ENCODE measurements at regions not wholly inside any gene's neighbourhood (a gene's known extent, or its start where the extent isn't known, plus 50 kb on each side); places are given as distances from the start of the nearest gene placed in this dataset.
A peak's percentile ranks its signal among the peaks of the same experiment; 100 is the strongest.

GRCh38 chr5:34480810-34481528, 175.2 kb upstream of the RAI14 start:
- no peaks in the 10 kb centered on the region for H3K36me3 ChIP-seq (replicated peaks)
- H3K4me1 ChIP-seq, result peaks cover 8% of the 10 kb centered on the region
- H3K27me3 ChIP-seq (ENCODE audit: low read depth), result peaks cover 2% of the 10 kb centered on the region; the same call in 1 of the 2 replicates
- no peak overlapping the region for H3K4me3 ChIP-seq
- DNase-seq (ENCODE audit: low spot score in 2 of 2), result no peak
- no peaks in the 10 kb centered on the region for H3K9me3 ChIP-seq
- in situ Hi-C loops (cut with MboI; ENCODE audit: low sequenced_read_pairs), result loop anchor here (25.0 kb wide), 1 partner anchor 531 kb away; no protein-coding TSS in a partner anchor

DNA sequence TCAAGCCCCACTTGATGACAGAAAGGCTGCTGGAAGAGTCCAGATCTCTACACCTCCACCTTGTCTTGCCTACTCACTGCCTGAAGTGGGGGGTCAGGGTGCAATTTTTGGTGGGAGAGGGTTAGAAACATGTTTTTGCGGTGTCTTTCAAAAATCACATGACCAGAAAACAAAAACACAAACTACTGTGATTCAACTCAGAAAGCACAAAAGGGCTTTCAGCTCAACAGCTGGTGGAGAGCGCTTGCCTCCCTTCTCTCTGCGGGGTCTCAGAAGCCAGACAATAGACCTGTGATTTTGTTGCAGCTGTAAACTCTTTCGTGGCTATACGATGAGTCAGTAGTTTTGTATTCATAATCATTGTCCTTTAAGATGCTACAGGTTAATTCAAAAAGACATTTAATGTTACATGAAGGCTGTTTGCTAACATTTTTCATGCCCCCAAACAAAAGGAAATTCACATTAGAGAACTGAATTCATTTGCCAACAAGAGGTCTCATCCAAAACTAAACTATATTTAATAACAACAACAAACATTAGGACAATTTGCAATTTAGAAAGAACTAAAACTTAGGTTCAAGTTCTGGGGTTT, 172.6 kb upstream of the RAI14 start:
- in situ Hi-C loops (cut with MboI; ENCODE audit: low sequenced_read_pairs), result loop anchor here (25.0 kb wide), 1 partner anchor 529 kb away; no protein-coding TSS in a partner anchor
- no peaks in the 10 kb centered on the region for H3K9me3 ChIP-seq
- peaks cover 3% of the 10 kb centered on the region; the same call in 1 of the 2 replicates for H3K27me3 ChIP-seq (ENCODE audit: low read depth)
- no peaks in the 10 kb centered on the region for H3K36me3 ChIP-seq (replicated peaks)
- peak; percentile 13 to 25 for DNase-seq (ENCODE audit: low spot score in 2 of 2)
- H3K4me3 ChIP-seq, result no peak overlapping the region
- H3K4me1 ChIP-seq, result peaks cover 8% of the 10 kb centered on the region

GRCh38 chr5:34484216-34484920, 171.8 kb upstream of the RAI14 start:
- H3K4me1 ChIP-seq, result peaks cover 8% of the 10 kb centered on the region
- no peaks in the 10 kb centered on the region for H3K9me3 ChIP-seq
- in situ Hi-C loops (cut with MboI; ENCODE audit: low sequenced_read_pairs), result loop anchor here (25.0 kb wide), 1 partner anchor 528 kb away; no protein-coding TSS in a partner anchor
- DNase-seq (ENCODE audit: low spot score in 2 of 2), result no peak
- no peaks in the 10 kb centered on the region for H3K36me3 ChIP-seq (replicated peaks)
- no peak overlapping the region for H3K4me3 ChIP-seq
- peaks cover 3% of the 10 kb centered on the region; the same call in 1 of the 2 replicates for H3K27me3 ChIP-seq (ENCODE audit: low read depth)

DNA sequence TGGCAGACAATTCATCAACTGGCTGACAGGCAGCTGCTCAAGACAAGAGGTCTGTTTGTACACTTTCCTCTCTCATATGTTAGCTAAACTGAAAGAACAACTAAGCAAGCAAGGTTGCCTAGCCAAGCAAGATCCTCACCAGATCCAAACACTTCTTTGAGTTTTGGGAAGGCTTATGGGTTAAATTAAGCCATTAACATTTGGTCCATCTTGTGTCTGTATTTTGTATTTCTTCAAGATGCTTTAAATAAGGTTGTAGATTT, 170.4 kb upstream of the RAI14 start:
- Histone ChIP-seq H3K27me3 (ENCODE audit: low read depth) (peaks cover 3% of the 10 kb centered on the region; the same call in 1 of the 2 replicates), H3K36me3 (replicated peaks) (no peaks in the 10 kb centered on the region), H3K4me1 (peaks cover 8% of the 10 kb centered on the region), H3K4me3 (no peak overlapping the region), H3K9me3 (no peaks in the 10 kb centered on the region)
- DNase-seq (ENCODE audit: low spot score in 2 of 2), result no peak
- in situ Hi-C loops (cut with MboI; ENCODE audit: low sequenced_read_pairs), result loop anchor here (25.0 kb wide), 1 partner anchor 527 kb away; no protein-coding TSS in a partner anchor

DNA sequence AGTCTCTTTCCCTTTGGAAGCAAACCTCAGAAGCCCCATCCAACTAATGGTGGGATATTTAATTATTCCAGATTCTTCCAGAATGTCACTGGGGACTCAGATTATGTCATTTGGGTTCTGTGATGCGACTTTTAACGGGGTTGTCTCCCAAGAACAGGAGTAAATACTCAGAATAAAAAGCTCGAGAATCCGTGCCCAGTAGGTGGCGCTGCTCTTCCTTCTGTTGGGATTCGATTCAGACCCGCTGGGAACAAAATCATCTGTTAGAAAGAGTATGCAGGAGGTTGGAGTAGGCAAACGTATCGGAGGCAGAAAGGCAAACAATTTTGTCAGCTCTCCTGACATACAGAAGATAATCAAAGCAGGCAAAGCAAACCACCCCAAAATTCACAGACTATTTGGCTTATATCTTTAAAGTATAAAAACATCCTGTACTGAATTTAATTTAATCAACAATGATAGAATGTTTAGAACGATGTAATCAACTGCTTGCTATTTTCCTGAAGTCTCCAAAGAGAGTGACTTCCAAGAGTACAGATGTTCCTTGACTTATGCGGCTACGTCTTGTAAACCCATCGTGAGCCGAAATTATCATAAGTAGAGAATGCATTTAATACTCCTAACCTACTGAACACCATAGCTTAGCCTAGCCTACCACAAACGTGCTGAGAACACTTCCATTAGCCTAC, 169.8 kb upstream of the RAI14 start:
- peaks cover 3% of the 10 kb centered on the region; the same call in 1 of the 2 replicates for H3K27me3 ChIP-seq (ENCODE audit: low read depth)
- H3K36me3 ChIP-seq (replicated peaks), result no peaks in the 10 kb centered on the region
- peaks cover 8% of the 10 kb centered on the region for H3K4me1 ChIP-seq
- no peaks in the 10 kb centered on the region for H3K9me3 ChIP-seq
- peak; percentile 73 to 89 for DNase-seq (ENCODE audit: low spot score in 2 of 2)
- H3K4me3 ChIP-seq, result no peak overlapping the region
- in situ Hi-C loops (cut with MboI; ENCODE audit: low sequenced_read_pairs), result loop anchor here (25.0 kb wide), 1 partner anchor 526 kb away; no protein-coding TSS in a partner anchor

DNA sequence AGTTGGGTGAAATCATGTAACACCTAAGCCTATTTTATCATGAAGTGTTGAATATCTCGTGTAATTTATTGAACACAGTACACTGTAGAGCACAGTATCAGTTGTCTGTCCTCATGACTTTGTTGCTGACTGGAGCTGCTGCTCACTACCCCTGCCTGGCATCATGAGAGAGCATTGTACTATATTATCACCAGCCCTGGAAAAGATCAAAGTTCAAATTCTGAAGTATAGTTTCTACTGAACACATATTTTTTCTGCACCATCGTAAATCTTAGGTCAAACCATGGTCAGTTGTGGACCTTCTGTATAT, 169.3 kb upstream of the RAI14 start:
- Histone ChIP-seq H3K4me1 (peaks cover 8% of the 10 kb centered on the region), H3K27me3 (ENCODE audit: low read depth) (peaks cover 3% of the 10 kb centered on the region; the same call in 1 of the 2 replicates), H3K9me3 (no peaks in the 10 kb centered on the region), H3K36me3 (replicated peaks) (no peaks in the 10 kb centered on the region), H3K4me3 (no peak overlapping the region)
- in situ Hi-C loops (cut with MboI; ENCODE audit: low sequenced_read_pairs), result loop anchor here (25.0 kb wide), 1 partner anchor 525 kb away; no protein-coding TSS in a partner anchor
- no peak for DNase-seq (ENCODE audit: low spot score in 2 of 2)

GRCh38 chr5:34487159-34487879, 168.8 kb upstream of the RAI14 start:
- Histone ChIP-seq H3K9me3 (no peaks in the 10 kb centered on the region), H3K27me3 (ENCODE audit: low read depth) (peaks cover 3% of the 10 kb centered on the region; the same call in 1 of the 2 replicates), H3K36me3 (replicated peaks) (no peaks in the 10 kb centered on the region), H3K4me1 (peaks cover 8% of the 10 kb centered on the region), H3K4me3 (no peak overlapping the region)
- in situ Hi-C loops (cut with MboI; ENCODE audit: low sequenced_read_pairs), result loop anchor here (25.0 kb wide), 1 partner anchor 525 kb away; no protein-coding TSS in a partner anchor
- no peak for DNase-seq (ENCODE audit: low spot score in 2 of 2)

- Histone ChIP-seq H3K9me3 (no peaks in the 10 kb centered on the region), H3K27me3 (ENCODE audit: low read depth) (peaks cover 3% of the 10 kb centered on the region; the same call in 1 of the 2 replicates), H3K4me1 (peaks cover 7% of the 10 kb centered on the region), H3K4me3 (no peak overlapping the region), H3K36me3 (replicated peaks) (no peaks in the 10 kb centered on the region)
- in situ Hi-C loops (cut with MboI; ENCODE audit: low sequenced_read_pairs), result loop anchor here (25.0 kb wide), 1 partner anchor 524 kb away; no protein-coding TSS in a partner anchor
- no peak for DNase-seq (ENCODE audit: low spot score in 2 of 2)
These were observed 168.2 kb upstream of the RAI14 start for GRCh38 chr5:34487956-34488355.

- in situ Hi-C loops (cut with MboI; ENCODE audit: low sequenced_read_pairs), result loop anchor here (25.0 kb wide), 1 partner anchor 523 kb away; no protein-coding TSS in a partner anchor
- no peaks in the 10 kb centered on the region for H3K4me1 ChIP-seq
- H3K36me3 ChIP-seq (replicated peaks), result no peaks in the 10 kb centered on the region
- no peaks in the 10 kb centered on the region for H3K9me3 ChIP-seq
- peaks cover 3% of the 10 kb centered on the region; the same call in 1 of the 2 replicates for H3K27me3 ChIP-seq (ENCODE audit: low read depth)
- no peak for DNase-seq (ENCODE audit: low spot score in 2 of 2)
- no peak overlapping the region for H3K4me3 ChIP-seq
These were observed 167.1 kb upstream of the RAI14 start for GRCh38 chr5:34488984-34489383.

GRCh38 chr5:34490506-34491250, 165.4 kb upstream of the RAI14 start:
- H3K4me3 ChIP-seq, result no peak overlapping the region
- DNase-seq (ENCODE audit: low spot score in 2 of 2), result peak; percentile 7 to 35
- H3K9me3 ChIP-seq, result no peaks in the 10 kb centered on the region
- no peaks in the 10 kb centered on the region for H3K36me3 ChIP-seq (replicated peaks)
- peaks cover 3% of the 10 kb centered on the region; the same call in 1 of the 2 replicates for H3K27me3 ChIP-seq (ENCODE audit: low read depth)
- H3K4me1 ChIP-seq, result no peaks in the 10 kb centered on the region
- in situ Hi-C loops (cut with MboI; ENCODE audit: low sequenced_read_pairs), result loop anchor here (25.0 kb wide), 1 partner anchor 522 kb away; no protein-coding TSS in a partner anchor

DNA sequence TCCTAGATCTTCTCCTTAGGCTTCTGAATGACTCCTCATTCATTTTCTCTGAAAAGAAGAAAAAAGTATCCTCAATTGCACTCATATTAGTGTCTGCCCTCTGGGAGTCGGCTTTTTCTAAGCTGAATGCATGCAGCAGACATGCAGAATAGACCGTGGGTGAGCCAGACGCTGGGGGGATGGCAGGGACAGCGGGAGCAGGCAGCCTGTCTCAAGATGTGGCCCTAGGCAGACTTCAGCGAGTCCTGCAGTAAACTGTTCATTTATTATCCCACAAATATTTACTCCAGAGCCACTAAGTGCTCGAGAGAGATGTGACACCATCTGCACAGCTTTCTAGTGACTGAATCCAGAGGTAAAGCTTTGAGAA, 164.9 kb upstream of the RAI14 start:
- H3K4me1 ChIP-seq, result no peaks in the 10 kb centered on the region
- in situ Hi-C loops (cut with MboI; ENCODE audit: low sequenced_read_pairs), result loop anchor here (25.0 kb wide), 1 partner anchor 521 kb away; no protein-coding TSS in a partner anchor
- H3K36me3 ChIP-seq (replicated peaks), result no peaks in the 10 kb centered on the region
- no peak for DNase-seq (ENCODE audit: low spot score in 2 of 2)
- no peak overlapping the region for H3K4me3 ChIP-seq
- H3K27me3 ChIP-seq (ENCODE audit: low read depth), result no peaks in the 10 kb centered on the region
- no peaks in the 10 kb centered on the region for H3K9me3 ChIP-seq

DNA sequence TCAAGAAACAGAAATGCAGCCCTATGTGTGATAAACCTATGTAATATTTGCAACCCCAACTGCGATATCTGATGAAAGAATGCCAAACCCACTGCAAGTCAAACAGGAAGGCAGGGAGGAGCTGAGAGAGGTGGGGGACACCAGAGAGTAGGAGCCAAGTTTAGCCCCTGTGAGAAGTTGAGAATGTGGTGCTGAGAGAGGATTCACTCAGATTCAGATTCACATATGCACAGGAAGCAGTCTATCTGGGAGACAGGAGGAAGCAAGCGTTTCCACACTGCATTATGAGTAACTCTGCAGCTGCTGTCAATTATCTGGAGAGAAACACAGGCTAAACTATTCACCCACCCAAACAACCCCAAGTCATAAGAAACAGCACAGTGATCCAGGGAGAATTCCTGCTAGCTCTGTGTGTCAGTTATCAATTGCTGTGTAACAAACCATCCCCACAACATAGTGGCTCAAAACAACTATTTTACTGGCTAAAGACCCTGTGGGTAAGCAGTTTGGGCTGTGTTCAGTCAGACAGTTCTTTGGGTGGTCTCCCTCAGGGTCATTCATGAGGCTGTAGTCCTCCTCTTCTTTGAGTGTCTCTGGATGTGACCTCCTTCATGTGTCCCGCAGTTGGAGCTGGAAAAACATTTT, 161.9 kb upstream of the RAI14 start:
- H3K27me3 ChIP-seq (ENCODE audit: low read depth), result no peaks in the 10 kb centered on the region
- H3K4me3 ChIP-seq, result no peak overlapping the region
- no peaks in the 10 kb centered on the region for H3K9me3 ChIP-seq
- in situ Hi-C loops (cut with MboI; ENCODE audit: low sequenced_read_pairs), result loop anchor here (25.0 kb wide), 1 partner anchor 518 kb away; no protein-coding TSS in a partner anchor
- DNase-seq (ENCODE audit: low spot score in 2 of 2), result no peak
- H3K36me3 ChIP-seq (replicated peaks), result no peaks in the 10 kb centered on the region
- H3K4me1 ChIP-seq, result no peaks in the 10 kb centered on the region
